ENCODE measurements at regions not wholly inside any gene's neighbourhood (a gene's known extent, or its start where the extent isn't known, plus 50 kb on each side); places are given as distances from the start of the nearest gene placed in this dataset.

GRCh38 chr6:144351379-144352127 is 66.4 kb downstream of the UTRN start:
- TF ChIP-seq ARNT (IDR thresholded peaks at IDR 0.05) (no peak), BHLHE40 (IDR thresholded peaks at IDR 0.05; ENCODE audit: borderline replicate concordance) (no peak), HDGF (IDR thresholded peaks at IDR 0.05; ENCODE audit: borderline replicate concordance) (no peak), NFRKB (IDR thresholded peaks at IDR 0.05) (no peak), L3MBTL2 (conservative IDR thresholded peaks at IDR 0.05) (no peak), PKNOX1 (IDR thresholded peaks at IDR 0.05) (no peak)
- no peak for DNase-seq (ENCODE audit: extremely low spot score)
- POLR2A ChIA-PET, result no interaction called here
- CTCF ChIA-PET, result interaction anchor here (0.6 kb wide), 1 partner anchor 1995 kb away, joined by 5 read pairs; no protein-coding TSS in a partner anchor

DNA sequence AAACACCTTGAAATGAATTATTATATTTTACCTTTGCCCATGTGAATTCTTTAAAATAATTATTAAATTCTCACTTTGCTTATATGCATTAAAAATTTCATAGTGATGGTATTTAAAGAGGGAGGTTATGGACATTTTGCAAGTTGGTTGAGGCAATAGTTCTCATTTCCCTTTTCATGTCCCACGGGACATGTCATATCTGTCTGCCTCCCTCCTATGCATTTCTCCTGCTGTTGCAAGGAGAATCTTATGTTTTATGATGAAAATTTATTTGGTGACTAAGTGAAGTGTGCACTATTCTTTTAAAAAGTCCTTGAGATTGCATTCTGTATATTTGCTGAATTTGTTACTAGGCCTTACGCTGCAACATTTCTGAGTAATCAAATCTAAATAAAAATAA is 67.2 kb downstream of the UTRN start:
- TF ChIP-seq HDGF (IDR thresholded peaks at IDR 0.05; ENCODE audit: borderline replicate concordance), result no peak
- TF ChIP-seq FOXM1 (IDR thresholded peaks at IDR 0.05; ENCODE audit: borderline replicate concordance), result no peak
- TF ChIP-seq TARDBP (IDR thresholded peaks at IDR 0.05), result no peak
- TF ChIP-seq PKNOX1 (IDR thresholded peaks at IDR 0.05), result no peak
- TF ChIP-seq ELF4 (IDR thresholded peaks at IDR 0.05), result no peak
- no peak for TF ChIP-seq LEF1 (IDR thresholded peaks at IDR 0.05; ENCODE audit: borderline replicate concordance)
- TF ChIP-seq NFRKB (IDR thresholded peaks at IDR 0.05), result no peak
- no peak for TF ChIP-seq SUZ12 (IDR thresholded peaks at IDR 0.05)
- TF ChIP-seq CTBP1 (IDR thresholded peaks at IDR 0.05; ENCODE audit: borderline replicate concordance), result no peak
- no peak for TF ChIP-seq ARNT (IDR thresholded peaks at IDR 0.05)
- TF ChIP-seq SP1 (IDR thresholded peaks at IDR 0.05), result no peak
- TF ChIP-seq FOXK2 (IDR thresholded peaks at IDR 0.05), result no peak
- no peak for TF ChIP-seq L3MBTL2 (conservative IDR thresholded peaks at IDR 0.05)
- no peak for TF ChIP-seq ZNF384 (IDR thresholded peaks at IDR 0.05)
- TF ChIP-seq BHLHE40 (IDR thresholded peaks at IDR 0.05; ENCODE audit: borderline replicate concordance), result no peak
- no peak for TF ChIP-seq FOXA1 (IDR thresholded peaks at IDR 0.05)
- CTCF ChIA-PET, result interaction anchor here (0.6 kb wide), 1 partner anchor 238 kb away, joined by 3 read pairs; no protein-coding TSS in a partner anchor
- no peak for DNase-seq (ENCODE audit: extremely low spot score)
- POLR2A ChIA-PET, result no interaction called here

- no peak for DNase-seq (ENCODE audit: extremely low spot score)
- POLR2A ChIA-PET, result no interaction called here
- CTCF ChIA-PET, result no interaction called here
- TF ChIP-seq ARNT (IDR thresholded peaks at IDR 0.05) (no peak), LEF1 (IDR thresholded peaks at IDR 0.05; ENCODE audit: borderline replicate concordance) (no peak), L3MBTL2 (conservative IDR thresholded peaks at IDR 0.05) (no peak), FOXA1 (IDR thresholded peaks at IDR 0.05) (no peak), CTBP1 (IDR thresholded peaks at IDR 0.05; ENCODE audit: borderline replicate concordance) (no peak)
These were observed 68.8 kb downstream of the UTRN start for GRCh38 chr6:144353871-144354314.

- CTCF ChIA-PET, result no interaction called here
- DNase-seq (ENCODE audit: extremely low spot score), result no peak
- POLR2A ChIA-PET, result no interaction called here
- TF ChIP-seq HDGF (IDR thresholded peaks at IDR 0.05; ENCODE audit: borderline replicate concordance) (no peak), FOXK2 (IDR thresholded peaks at IDR 0.05) (no peak), FOXM1 (IDR thresholded peaks at IDR 0.05; ENCODE audit: borderline replicate concordance) (no peak), LEF1 (IDR thresholded peaks at IDR 0.05; ENCODE audit: borderline replicate concordance) (no peak), BHLHE40 (IDR thresholded peaks at IDR 0.05; ENCODE audit: borderline replicate concordance) (no peak), FOXA1 (IDR thresholded peaks at IDR 0.05) (no peak), SP1 (IDR thresholded peaks at IDR 0.05) (no peak)
These were observed 74.6 kb downstream of the UTRN start for GRCh38 chr6:144359783-144360182.

GRCh38 chr6:144360401-144360800 is 75.3 kb downstream of the UTRN start:
- DNase-seq (ENCODE audit: extremely low spot score), result no peak
- ChIA-PET CTCF (no interaction called here), POLR2A (no interaction called here)
- no peak for TF ChIP-seq LEF1 (IDR thresholded peaks at IDR 0.05; ENCODE audit: borderline replicate concordance)
- no peak for TF ChIP-seq ELF4 (IDR thresholded peaks at IDR 0.05)
- no peak for TF ChIP-seq FOXA1 (IDR thresholded peaks at IDR 0.05)
- no peak for TF ChIP-seq NFRKB (IDR thresholded peaks at IDR 0.05)

DNA sequence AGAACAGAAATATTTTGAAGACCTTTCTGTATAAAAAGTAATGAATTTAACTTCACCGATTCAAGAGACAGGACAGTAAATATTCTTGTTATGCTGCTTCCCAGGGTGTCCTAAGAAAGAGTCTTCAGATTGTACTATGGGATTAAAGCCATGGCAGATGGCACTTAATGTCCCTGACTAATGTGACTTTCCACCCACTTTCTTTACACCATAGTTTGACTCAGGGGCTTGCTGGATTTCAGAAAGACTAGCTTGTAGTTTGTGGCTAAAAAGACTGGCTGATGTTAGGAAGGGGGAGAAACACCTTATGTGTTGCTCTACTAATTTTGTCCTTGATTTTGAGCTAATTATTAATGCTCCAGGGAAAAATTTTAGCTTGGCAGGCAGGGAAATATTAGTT is 75.9 kb downstream of the UTRN start:
- no peak for DNase-seq (ENCODE audit: extremely low spot score)
- ChIA-PET POLR2A (no interaction called here), CTCF (interaction anchor here (0.9 kb wide), 1 partner anchor 73 kb away, joined by 3 read pairs; no protein-coding TSS in a partner anchor)
- TF ChIP-seq NFRKB (IDR thresholded peaks at IDR 0.05), result no peak

GRCh38 chr6:144362042-144363018 is 77.2 kb downstream of the UTRN start:
- TF ChIP-seq L3MBTL2 (conservative IDR thresholded peaks at IDR 0.05), result no peak
- no peak for TF ChIP-seq CTBP1 (IDR thresholded peaks at IDR 0.05; ENCODE audit: borderline replicate concordance)
- no peak for TF ChIP-seq FOXM1 (IDR thresholded peaks at IDR 0.05; ENCODE audit: borderline replicate concordance)
- TF ChIP-seq FOXK2 (IDR thresholded peaks at IDR 0.05), result no peak
- no peak for TF ChIP-seq TARDBP (IDR thresholded peaks at IDR 0.05)
- TF ChIP-seq ARNT (IDR thresholded peaks at IDR 0.05), result no peak
- TF ChIP-seq ZNF384 (IDR thresholded peaks at IDR 0.05), result no peak
- TF ChIP-seq NFRKB (IDR thresholded peaks at IDR 0.05), result no peak
- TF ChIP-seq ELF4 (IDR thresholded peaks at IDR 0.05), result no peak
- DNase-seq (ENCODE audit: extremely low spot score), result no peak
- ChIA-PET POLR2A (no interaction called here), CTCF (interaction anchor here (0.9 kb wide), 1 partner anchor 72 kb away, joined by 3 read pairs; no protein-coding TSS in a partner anchor)
